IPS DF 19.7 (cell line): ENCODE measurements at regions not wholly inside any gene's neighbourhood (a gene's known extent, or its start where the extent isn't known, plus 50 kb on each side); places are given as distances from the start of the nearest gene placed in this dataset.

Experiments used
- DNase-seq: peaks from one replicate; pipeline ENCODE4 v3.0.0-alpha.2; 2013; ENCODE audit warnings: low read depth, low spot score

DNA sequence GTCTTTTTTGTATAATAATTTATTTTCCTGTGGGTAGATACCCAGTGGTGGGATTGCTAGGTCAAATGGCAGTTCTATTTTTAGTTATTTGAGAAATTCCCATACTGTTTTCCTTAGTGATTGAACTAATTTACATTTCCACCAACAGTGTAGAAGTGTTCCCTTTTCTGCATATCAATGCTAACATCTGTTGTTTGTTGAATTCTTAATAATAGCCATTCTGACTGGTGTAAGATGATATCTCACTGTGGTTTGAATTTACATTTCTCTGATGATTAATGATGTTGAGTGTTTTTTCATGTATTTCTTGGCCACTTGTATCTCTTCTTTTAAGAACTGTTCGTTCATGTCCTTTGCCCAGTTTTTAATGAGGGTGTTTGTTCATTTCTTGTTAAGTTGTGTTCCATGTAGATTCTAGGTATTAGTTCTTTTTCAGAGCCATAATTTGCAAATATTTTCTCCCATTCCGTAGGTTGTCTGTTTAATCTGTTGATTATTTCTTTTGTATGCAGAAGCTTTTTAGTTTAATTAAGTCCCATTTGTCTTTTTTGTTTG is 713.3 kb upstream of the EPHA6 start:
- no peak for DNase-seq

DNA sequence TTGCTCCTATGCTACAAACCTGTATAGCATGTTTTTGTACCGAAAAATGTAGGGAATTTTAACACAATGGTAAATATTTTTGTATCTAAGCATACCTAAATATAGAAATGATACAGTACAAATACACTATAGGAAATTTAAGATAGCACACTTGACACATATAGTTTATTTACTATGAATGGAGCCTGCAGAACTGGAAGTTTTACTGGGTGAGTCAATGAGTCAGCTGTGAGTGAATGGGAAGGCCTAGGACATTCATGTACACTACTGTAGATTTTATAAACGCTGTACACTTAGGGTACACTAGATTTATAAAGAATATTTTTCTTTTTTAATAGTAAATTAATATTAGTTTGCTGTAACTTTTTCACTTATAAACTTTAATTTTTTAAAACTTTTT is 707.7 kb upstream of the EPHA6 start:
- DNase-seq, result no peak
